CD4-positive, alpha-beta T cell (primary cell): ENCODE measurements at regions not wholly inside any gene's neighbourhood (a gene's known extent, or its start where the extent isn't known, plus 50 kb on each side); places are given as distances from the start of the nearest gene placed in this dataset.
A peak's percentile ranks its signal among the peaks of the same experiment; 100 is the strongest.
"Not testable (repeated sequence)": the region's sequence is repeated elsewhere in the genome, so short reads cannot be mapped to it uniquely, and the experiment has no call there.

Experiments
- ATAC-seq: fragments of 200-7000 bp; cut with Tn5 transposase; one replicate; pipeline ENCODE4 v1.10.0; 2022; ENCODE audit warnings: mild to moderate bottlenecking; ENCODE audit not compliant: poor library complexity
- CTCF ChIA-PET: fragments of 350-600 bp; sonication (Branson Sonifier 250); formaldehyde crosslinking; loops from one replicate; lab custom pipeline; 2021; ENCODE audit warnings: antibody characterized with exemption, inconsistent platforms; lab: Charles Lee
- POLR2A ChIA-PET: fragments of 350-600 bp; sonication (Branson Sonifier 250); formaldehyde crosslinking; loops from one replicate; lab custom pipeline; 2021; ENCODE audit warnings: antibody characterized with exemption, inconsistent platforms; lab: Charles Lee
- DNase-seq, 14 experiments: peaks; one replicate each; pipeline ENCODE4 v3.0.0-alpha.2; 2013 to 2020; ENCODE audit warnings: mixed read lengths in 2 of 14
- H3K27ac ChIP-seq, 2 donors: one replicate each; pipeline versions ENCODE4 v1.5.1 to v1.7.0; 2013; ENCODE audit warnings: low read length in 2 of 2, low read depth in 1 of 2, mild to moderate bottlenecking in 1 of 2
- H3K27me3 ChIP-seq, 2 experiments: 1 replicate in 1 of 2; 2 replicates in 1 of 2; pipeline versions ENCODE4 v1.6.1 to v1.7.0; 2013; ENCODE audit warnings: low read length in 2 of 2, control low read depth in 1 of 2, mild to moderate bottlenecking in 1 of 2, moderate library complexity in 1 of 2; ENCODE audit not compliant: insufficient read depth in 2 of 2, control insufficient read depth in 1 of 2
- H3K36me3 ChIP-seq: one replicate; pipeline ENCODE4 v1.6.1; 2013; ENCODE audit warnings: low read length, control low read depth; ENCODE audit not compliant: insufficient read depth
- H3K4me1 ChIP-seq: one replicate; pipeline ENCODE4 v1.6.1; 2013; ENCODE audit warnings: low read length, control low read depth; ENCODE audit not compliant: insufficient read depth
- H3K4me3 ChIP-seq: one replicate; pipeline ENCODE4 v1.5.1; 2013; ENCODE audit warnings: mild to moderate bottlenecking, low read length, moderate library complexity
- H3K9me3 ChIP-seq, 2 experiments: 1 replicate in 1 of 2; 2 replicates in 1 of 2; pipeline versions ENCODE4 v1.6.1 to v1.7.0; 2013; ENCODE audit warnings: low read length in 2 of 2, mild to moderate bottlenecking in 2 of 2, control low read depth in 1 of 2, moderate library complexity in 1 of 2; ENCODE audit not compliant: control insufficient read depth in 1 of 2, insufficient read depth in 1 of 2
- H3K27ac Mint-ChIP-seq: one replicate; pipeline ENCODE4 v1.8.0; 2020; ENCODE audit warnings: mixed read lengths
- H3K27me3 Mint-ChIP-seq: one replicate; pipeline ENCODE4 v1.8.0; 2021; ENCODE audit warnings: mixed read lengths
- H3K36me3 Mint-ChIP-seq: one replicate; pipeline ENCODE4 v1.8.0; 2021; ENCODE audit warnings: low read depth, mixed read lengths
- H3K4me1 Mint-ChIP-seq: one replicate; pipeline ENCODE4 v1.8.0; 2021; ENCODE audit warnings: low read depth, mixed read lengths
- H3K4me3 Mint-ChIP-seq: one replicate; pipeline ENCODE4 v1.8.0; 2020; ENCODE audit warnings: mild to moderate bottlenecking, mixed read lengths
- H3K9me3 Mint-ChIP-seq: one replicate; pipeline ENCODE4 v1.8.0; 2020; ENCODE audit warnings: mixed read lengths
- intact Hi-C, 2 experiments: fragments of 100-400 bp; cut with DNase I in 1 of 2; cut with micrococcal nuclease in 1 of 2; formaldehyde crosslinking; loops; one replicate each; pipeline versions ENCODE4 v1.15.1 to v1.9.0; 2023 to 2025; cut with DNase I, micrococcal nuclease
- TF ChIP-seq, protein P1 (sequence below): fragments of 200-600 bp; IDR thresholded peaks from one replicate; pipeline ENCODE4 v1.8.0; 2022; ENCODE audit warnings: antibody characterized with exemption, mild to moderate bottlenecking

DNA sequence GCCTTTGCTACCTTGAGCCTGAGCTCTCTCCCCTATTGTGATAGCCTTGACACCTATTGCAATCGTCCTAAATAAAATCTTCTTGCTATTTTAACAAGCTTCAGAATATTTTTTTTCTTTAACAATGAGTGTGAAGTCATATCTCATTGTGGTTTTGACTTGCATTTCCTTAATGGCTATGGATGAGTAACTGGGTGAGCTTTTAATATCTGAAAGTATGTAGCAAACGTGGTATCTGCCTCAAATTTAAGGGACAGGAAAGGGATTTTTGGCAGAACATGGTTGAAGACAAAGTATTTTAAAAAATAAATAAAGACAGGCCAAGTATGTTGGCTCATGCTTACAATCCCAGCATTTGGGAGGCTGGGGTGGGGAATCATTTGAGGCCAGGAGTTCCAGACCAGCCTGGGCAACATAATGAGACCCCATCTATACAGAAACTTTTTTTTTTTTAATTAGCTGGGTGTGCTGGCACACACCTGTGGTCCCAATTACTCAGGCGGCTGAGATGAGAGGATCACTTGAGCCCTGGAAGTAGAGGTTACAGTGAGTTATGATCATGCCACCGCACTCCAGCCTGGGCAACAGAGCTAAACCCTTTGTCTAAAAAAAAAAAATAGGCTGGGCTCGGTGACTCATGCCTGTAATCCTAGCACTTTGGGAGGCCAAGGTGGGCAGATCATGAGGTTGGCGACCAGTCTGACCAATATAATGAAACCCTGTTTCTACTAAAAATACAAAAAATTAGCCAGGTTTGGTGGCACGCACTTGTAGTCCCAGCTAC is 319.3 kb upstream of the NRP1 start:
- H3K4me3 Mint-ChIP-seq: no peak overlapping the region
- H3K4me1 Mint-ChIP-seq: no peaks in the 10 kb centered on the region
- peaks cover 6% of the 10 kb centered on the region for H3K9me3 Mint-ChIP-seq
- H3K27ac ChIP-seq: no peak overlapping the region
- TF ChIP-seq, protein P1, sequence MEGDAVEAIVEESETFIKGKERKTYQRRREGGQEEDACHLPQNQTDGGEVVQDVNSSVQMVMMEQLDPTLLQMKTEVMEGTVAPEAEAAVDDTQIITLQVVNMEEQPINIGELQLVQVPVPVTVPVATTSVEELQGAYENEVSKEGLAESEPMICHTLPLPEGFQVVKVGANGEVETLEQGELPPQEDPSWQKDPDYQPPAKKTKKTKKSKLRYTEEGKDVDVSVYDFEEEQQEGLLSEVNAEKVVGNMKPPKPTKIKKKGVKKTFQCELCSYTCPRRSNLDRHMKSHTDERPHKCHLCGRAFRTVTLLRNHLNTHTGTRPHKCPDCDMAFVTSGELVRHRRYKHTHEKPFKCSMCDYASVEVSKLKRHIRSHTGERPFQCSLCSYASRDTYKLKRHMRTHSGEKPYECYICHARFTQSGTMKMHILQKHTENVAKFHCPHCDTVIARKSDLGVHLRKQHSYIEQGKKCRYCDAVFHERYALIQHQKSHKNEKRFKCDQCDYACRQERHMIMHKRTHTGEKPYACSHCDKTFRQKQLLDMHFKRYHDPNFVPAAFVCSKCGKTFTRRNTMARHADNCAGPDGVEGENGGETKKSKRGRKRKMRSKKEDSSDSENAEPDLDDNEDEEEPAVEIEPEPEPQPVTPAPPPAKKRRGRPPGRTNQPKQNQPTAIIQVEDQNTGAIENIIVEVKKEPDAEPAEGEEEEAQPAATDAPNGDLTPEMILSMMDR: no peak
- ChIA-PET CTCF (no interaction called here), POLR2A (no interaction called here)
- no peak overlapping the region for H3K4me3 ChIP-seq
- H3K36me3 ChIP-seq: no peaks in the 10 kb centered on the region
- peaks cover 0 to under 1% of the 10 kb centered on the region in 2 experiments for H3K9me3 ChIP-seq
- DNase-seq (no peak), ATAC-seq (no peak)
- intact Hi-C loops: no loop called here
- no peak overlapping the region for H3K27ac Mint-ChIP-seq
- H3K36me3 Mint-ChIP-seq: no peaks in the 10 kb centered on the region
- H3K4me1 ChIP-seq: no peaks in the 10 kb centered on the region
- no peaks in the 10 kb centered on the region for H3K27me3 Mint-ChIP-seq
- no peaks in the 10 kb centered on the region for H3K27me3 ChIP-seq

DNA sequence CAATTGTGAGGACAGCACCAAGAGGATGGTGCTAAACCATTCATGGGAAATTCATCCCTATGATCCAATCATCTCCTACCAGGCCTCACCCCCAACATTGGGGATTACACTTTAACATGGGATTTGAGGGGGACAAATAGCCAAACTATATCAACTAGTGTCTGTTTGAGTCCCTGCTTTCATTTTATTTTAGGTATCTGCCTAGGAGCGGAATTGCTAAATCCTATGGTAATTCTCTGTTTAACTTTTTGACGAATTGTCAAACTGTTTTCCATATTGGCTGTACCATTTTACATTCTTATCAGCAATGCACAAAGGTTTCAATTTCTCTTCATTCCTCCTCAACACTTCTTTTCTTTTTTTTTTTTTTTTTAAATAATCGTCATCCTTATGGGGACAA is 318.4 kb upstream of the NRP1 start:
- CTCF ChIA-PET: no interaction called here
- H3K27me3 Mint-ChIP-seq: no peaks in the 10 kb centered on the region

DNA sequence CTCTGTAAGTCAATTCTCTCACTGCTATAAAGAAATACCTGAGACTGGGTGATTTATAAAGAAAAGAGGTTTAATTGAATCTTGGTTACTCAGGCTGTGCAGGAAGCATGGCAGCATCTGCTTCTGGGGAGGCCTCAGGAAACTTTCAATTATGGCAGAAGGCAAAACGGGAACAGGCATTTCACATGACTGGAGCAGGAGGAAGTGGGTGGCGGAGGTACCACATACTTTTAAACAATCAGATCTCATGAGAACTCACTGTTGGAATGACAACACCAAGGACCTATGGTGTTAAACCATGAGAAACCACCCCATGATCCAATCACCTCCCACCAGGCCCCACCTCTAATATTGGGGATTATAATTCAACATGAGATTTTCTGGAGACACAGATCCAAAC is 315.7 kb upstream of the NRP1 start:
- H3K27me3 Mint-ChIP-seq, H3K4me3 ChIP-seq, H3K27me3 ChIP-seq, H3K36me3 Mint-ChIP-seq, POLR2A ChIA-PET, H3K4me3 Mint-ChIP-seq, H3K36me3 ChIP-seq, ATAC-seq, H3K4me1 Mint-ChIP-seq, H3K4me1 ChIP-seq, H3K27ac Mint-ChIP-seq, H3K9me3 Mint-ChIP-seq, H3K9me3 ChIP-seq, CTCF ChIA-PET, intact Hi-C loops, H3K27ac ChIP-seq: not testable (repeated sequence)
- DNase-seq: peak in 1 of 14 experiments; percentile 4

More for the DNA sequence above, 318.4 kb upstream of the NRP1 start:
- DNase-seq (no peak), ATAC-seq (no peak)
- peaks cover 0 to 5% of the 10 kb centered on the region in 2 experiments for H3K9me3 ChIP-seq
- no peaks in the 10 kb centered on the region for H3K36me3 ChIP-seq
- TF ChIP-seq, protein P1: no peak
- H3K27ac ChIP-seq: no peak overlapping the region
- intact Hi-C loops: no loop called here
- H3K27ac Mint-ChIP-seq: no peak overlapping the region
- POLR2A ChIA-PET: no interaction called here
- no peaks in the 10 kb centered on the region for H3K27me3 ChIP-seq
- peaks cover 6% of the 10 kb centered on the region for H3K9me3 Mint-ChIP-seq
- no peaks in the 10 kb centered on the region for H3K4me1 Mint-ChIP-seq
- H3K4me3 ChIP-seq: no peak overlapping the region
- no peak overlapping the region for H3K4me3 Mint-ChIP-seq
- H3K4me1 ChIP-seq: no peaks in the 10 kb centered on the region
- H3K36me3 Mint-ChIP-seq: no peaks in the 10 kb centered on the region

DNA sequence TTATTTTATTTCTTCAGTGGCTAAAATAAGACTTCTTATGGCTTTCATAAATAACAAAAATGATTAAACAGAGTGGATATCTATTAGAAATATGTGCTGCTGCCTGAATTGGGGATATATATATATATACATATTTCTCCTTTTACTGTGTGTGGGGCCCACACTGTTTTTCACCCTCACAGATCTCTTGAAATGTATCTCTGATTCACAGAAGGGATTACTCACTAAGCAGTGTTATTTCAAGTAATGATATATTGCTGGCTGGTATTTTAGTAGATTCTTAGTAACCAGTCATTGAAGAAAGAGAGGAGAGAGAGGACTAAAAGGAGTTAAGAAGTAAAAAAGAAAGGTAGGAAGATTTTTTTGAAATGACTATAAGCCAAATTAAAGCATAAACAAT is 308.6 kb upstream of the NRP1 start:
- no peaks in the 10 kb centered on the region for H3K9me3 Mint-ChIP-seq
- intact Hi-C loops: no loop called here
- no peak overlapping the region for H3K4me3 Mint-ChIP-seq
- no peak for DNase-seq
- no peak overlapping the region for H3K27ac ChIP-seq
- ChIA-PET POLR2A (no interaction called here), CTCF (no interaction called here)
- no peaks in the 10 kb centered on the region for H3K4me1 ChIP-seq
- TF ChIP-seq, protein P1: no peak
- no peak overlapping the region for H3K27ac Mint-ChIP-seq
- ATAC-seq: no peak
- H3K36me3 ChIP-seq: no peaks in the 10 kb centered on the region
- H3K9me3 ChIP-seq: no peaks in the 10 kb centered on the region
- H3K27me3 ChIP-seq: no peaks in the 10 kb centered on the region
- no peaks in the 10 kb centered on the region for H3K36me3 Mint-ChIP-seq
- no peaks in the 10 kb centered on the region for H3K4me1 Mint-ChIP-seq
- peaks cover 11% of the 10 kb centered on the region for H3K27me3 Mint-ChIP-seq
- H3K4me3 ChIP-seq: no peak overlapping the region
